ENCODE measurements at regions not wholly inside any gene's neighbourhood (a gene's known extent, or its start where the extent isn't known, plus 50 kb on each side); places are given as distances from the start of the nearest gene placed in this dataset.

DNA sequence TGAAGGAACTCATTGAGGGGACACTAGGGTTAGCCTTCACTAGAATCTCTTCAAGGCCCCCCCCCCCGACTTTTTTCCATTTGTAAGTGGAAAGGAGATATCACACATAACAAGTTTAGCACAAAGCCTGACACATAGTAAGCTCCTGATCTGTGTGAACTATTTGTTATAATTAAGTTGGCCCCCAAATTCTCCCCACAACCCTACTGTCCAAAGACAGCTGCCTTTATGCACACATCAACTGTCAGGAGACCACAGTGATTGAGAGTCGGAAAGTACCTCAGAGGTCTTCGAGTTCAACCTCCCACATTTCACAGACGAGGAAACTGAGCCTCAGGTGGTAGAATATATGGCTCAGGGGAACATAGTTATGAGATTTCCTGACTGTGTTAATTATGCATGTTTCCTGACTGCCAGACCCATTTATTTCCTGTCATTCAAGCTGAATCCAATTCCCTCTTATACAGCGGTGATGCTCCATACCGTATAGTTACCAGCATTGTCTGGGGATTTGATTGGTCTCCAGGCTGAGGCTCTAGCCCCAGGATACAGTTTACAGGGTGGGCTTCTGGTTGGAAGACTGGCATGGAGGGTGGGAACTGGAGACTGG lies 227.4 kb upstream of the CMC1 start:
- ChIA-PET POLR2A (no interaction called here), CTCF (interaction anchor here (0.7 kb wide), 1 partner anchor 14 kb away, joined by 3 read pairs; no protein-coding TSS in a partner anchor)
- H3K27ac ChIP-seq (ENCODE audit: insufficient read depth, low read depth, low read length): no peak overlapping the region
- H3K4me3 ChIP-seq (replicated peaks in 1 of 3; ENCODE audit: insufficient read depth in 1 of 3, low read depth in 1 of 3, low read length in 3 of 3): no peak overlapping the region
- intact Hi-C loops (cut with micrococcal nuclease) (no loop called here), dilution Hi-C loops (cut with MboI; ENCODE audit: extremely low pct_ligation_motif_present, low sequenced_read_pairs) (no loop called here)
- H3K4me1 ChIP-seq (ENCODE audit: control insufficient read depth, extremely low read depth, insufficient read depth, low read length): no peaks in the 10 kb centered on the region
- H3K9me1 ChIP-seq (replicated peaks; ENCODE audit: control insufficient read depth, extremely low read depth, insufficient read depth, low read length): no peaks in the 10 kb centered on the region
- DNase-seq (ENCODE audit: low read depth, low spot score) (no peak), FAIRE-seq (no peak)
- H3K36me3 ChIP-seq (ENCODE audit: control insufficient read depth in 2 of 2, extremely low read depth in 1 of 2, insufficient read depth in 2 of 2, low read length in 2 of 2): no peaks in the 10 kb centered on the region
- no peak overlapping the region for H2AFZ ChIP-seq (ENCODE audit: low read depth, low read length)
- H3K27me3 ChIP-seq (ENCODE audit: control insufficient read depth in 2 of 2, insufficient read depth in 2 of 2, low read length in 2 of 2): no peaks in the 10 kb centered on the region
- no TSS peak for BruUV-seq (replicated peaks)
- H3K9me3 ChIP-seq (replicated peaks; ENCODE audit: control insufficient read depth, insufficient read depth, low read length): no peaks in the 10 kb centered on the region
- no peaks in the 10 kb centered on the region for H4K20me1 ChIP-seq (replicated peaks; ENCODE audit: control insufficient read depth, extremely low read depth, insufficient read depth, low read length)
- no peak overlapping the region for H3K4me2 ChIP-seq (ENCODE audit: insufficient read depth, low read length)
- no peaks in the 10 kb centered on the region for H3K79me2 ChIP-seq (ENCODE audit: control insufficient read depth, insufficient read depth, low read length)
- H3K9ac ChIP-seq (replicated peaks; ENCODE audit: extremely low read depth, insufficient read depth, low read length): no peak overlapping the region
- TF ChIP-seq EZH2 (IDR thresholded peaks at IDR 0.05; ENCODE audit: borderline replicate concordance, low read depth, low read length, severe bottlenecking) (no peak), POLR2A (IDR thresholded peaks at IDR 0.05; ENCODE audit: low read depth, low read length) (no peak), POLR2AphosphoS5 (IDR thresholded peaks at IDR 0.05; ENCODE audit: insufficient read depth, low read depth, low read length) (no peak), GATA2 (IDR thresholded peaks at IDR 0.05; ENCODE audit: insufficient read depth, insufficient read length, low read depth, low read length) (no peak), MYC (IDR thresholded peaks at IDR 0.05; ENCODE audit: low read depth, low read length) (no peak), JUN (IDR thresholded peaks at IDR 0.05; ENCODE audit: borderline replicate concordance, insufficient read depth, insufficient read length, low read depth) (no peak), FOS (IDR thresholded peaks at IDR 0.05; ENCODE audit: borderline replicate concordance, insufficient read depth, low read length) (no peak)
- TF ChIP-seq, protein P1, sequence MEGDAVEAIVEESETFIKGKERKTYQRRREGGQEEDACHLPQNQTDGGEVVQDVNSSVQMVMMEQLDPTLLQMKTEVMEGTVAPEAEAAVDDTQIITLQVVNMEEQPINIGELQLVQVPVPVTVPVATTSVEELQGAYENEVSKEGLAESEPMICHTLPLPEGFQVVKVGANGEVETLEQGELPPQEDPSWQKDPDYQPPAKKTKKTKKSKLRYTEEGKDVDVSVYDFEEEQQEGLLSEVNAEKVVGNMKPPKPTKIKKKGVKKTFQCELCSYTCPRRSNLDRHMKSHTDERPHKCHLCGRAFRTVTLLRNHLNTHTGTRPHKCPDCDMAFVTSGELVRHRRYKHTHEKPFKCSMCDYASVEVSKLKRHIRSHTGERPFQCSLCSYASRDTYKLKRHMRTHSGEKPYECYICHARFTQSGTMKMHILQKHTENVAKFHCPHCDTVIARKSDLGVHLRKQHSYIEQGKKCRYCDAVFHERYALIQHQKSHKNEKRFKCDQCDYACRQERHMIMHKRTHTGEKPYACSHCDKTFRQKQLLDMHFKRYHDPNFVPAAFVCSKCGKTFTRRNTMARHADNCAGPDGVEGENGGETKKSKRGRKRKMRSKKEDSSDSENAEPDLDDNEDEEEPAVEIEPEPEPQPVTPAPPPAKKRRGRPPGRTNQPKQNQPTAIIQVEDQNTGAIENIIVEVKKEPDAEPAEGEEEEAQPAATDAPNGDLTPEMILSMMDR (IDR thresholded peaks at IDR 0.05; ENCODE audit: extremely low read depth in 1 of 2, insufficient read depth in 1 of 2, low read depth in 1 of 2, low read length in 2 of 2): no peak
- TF ChIP-seq, protein P2, sequence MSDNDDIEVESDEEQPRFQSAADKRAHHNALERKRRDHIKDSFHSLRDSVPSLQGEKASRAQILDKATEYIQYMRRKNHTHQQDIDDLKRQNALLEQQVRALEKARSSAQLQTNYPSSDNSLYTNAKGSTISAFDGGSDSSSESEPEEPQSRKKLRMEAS (IDR thresholded peaks at IDR 0.05; ENCODE audit: insufficient read depth, insufficient read length): no peak
